GM19372 (cell line): ENCODE measurements at regions not wholly inside any gene's neighbourhood (a gene's known extent, or its start where the extent isn't known, plus 50 kb on each side); places are given as distances from the start of the nearest gene placed in this dataset.

Experiments
- ATAC-seq: cut with Tn5 transposase; IDR thresholded peaks from one replicate; pipeline ENCODE4 v1.9.1; 2021; ENCODE audit warnings: mild to moderate bottlenecking, low read depth, moderate library complexity; ENCODE audit not compliant: unreplicated experiment

DNA sequence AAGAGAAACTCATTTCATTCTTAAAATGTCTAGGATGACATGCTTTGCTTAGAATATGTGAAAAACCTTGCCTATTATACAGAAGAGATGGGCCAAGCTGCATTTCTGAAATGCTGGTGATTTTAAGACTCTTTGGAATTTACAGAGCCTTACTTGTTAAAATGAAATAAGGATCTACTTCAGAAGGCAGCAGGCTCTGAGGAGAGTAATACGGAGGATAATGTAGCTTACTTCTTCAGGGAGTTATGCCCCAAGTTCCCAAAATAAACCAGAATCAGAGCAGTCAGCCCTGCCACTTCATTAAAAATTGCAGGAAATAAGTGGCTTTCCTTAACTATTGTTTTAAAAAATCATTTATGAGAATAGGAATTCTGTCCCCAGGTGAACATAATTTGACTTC, 1000.3 kb upstream of the RAG2 start:
- no peak for ATAC-seq

GRCh38 chr11:37597776-37598175, 999.7 kb upstream of the RAG2 start:
- ATAC-seq, result no peak

DNA sequence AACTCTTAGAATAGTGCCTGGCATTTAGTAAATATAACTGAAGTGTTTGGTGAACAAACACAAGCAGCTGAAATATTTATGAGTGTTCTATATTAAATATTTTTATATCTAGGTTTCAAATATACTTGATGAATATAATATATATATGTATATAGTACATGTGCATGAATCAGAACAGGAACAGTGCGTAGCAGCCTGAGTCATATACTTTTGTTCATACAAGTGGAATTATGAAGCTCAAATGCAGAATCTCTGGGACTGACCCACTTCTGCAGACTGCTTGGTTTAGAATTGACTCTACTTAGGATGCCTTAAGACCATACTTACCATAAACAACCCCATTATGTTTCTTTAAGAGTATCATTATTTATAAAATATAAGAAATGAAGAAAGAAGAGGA, 997.8 kb upstream of the RAG2 start:
- no peak for ATAC-seq

- ATAC-seq, result no peak
Measured at GRCh38 chr11:37574361-37574760, 976.3 kb upstream of the RAG2 start.

- no peak for ATAC-seq
Measured at GRCh38 chr11:37572491-37573171, 974.6 kb upstream of the RAG2 start.

GRCh38 chr11:37571246-37571645, 973.2 kb upstream of the RAG2 start:
- ATAC-seq, result no peak

DNA sequence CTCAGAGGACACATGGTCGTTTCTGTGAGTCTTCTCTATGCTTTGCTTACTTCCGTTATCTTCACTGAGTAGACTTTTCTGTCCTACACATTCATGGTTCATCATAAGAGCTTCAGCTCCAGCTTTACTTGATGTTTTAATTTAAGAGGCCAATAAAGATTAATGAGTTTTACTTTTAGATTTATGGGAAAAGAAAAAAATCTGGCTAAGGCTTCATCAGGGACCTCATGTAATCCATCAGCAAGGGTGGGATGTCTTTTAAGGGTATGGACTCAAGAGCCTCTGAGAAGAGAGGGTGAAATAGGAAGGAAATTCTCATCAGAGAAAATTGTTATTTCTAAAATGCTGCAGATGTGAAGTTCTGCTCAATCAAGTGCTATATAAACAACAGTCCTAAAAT, 963.0 kb upstream of the RAG2 start:
- no peak for ATAC-seq

DNA sequence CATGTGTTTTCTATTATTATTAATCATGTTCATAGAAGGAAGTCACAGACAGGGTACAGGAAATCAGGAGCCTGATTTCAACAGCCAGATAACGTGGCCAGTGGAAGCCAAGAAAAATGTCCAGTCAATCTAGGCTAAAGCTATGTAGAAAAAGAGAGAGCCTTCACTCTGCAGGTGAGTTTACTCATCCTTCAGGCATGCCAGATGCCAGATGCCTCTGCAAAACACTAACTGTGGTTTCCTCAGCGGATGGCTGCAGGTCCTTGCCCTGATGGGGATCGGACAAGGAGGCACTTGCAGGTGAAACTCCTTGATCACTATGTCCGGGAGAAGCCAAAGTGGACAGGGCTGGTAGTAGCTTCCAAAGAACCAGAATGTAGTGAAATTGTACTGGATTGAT, 962.3 kb upstream of the RAG2 start:
- ATAC-seq, result no peak

DNA sequence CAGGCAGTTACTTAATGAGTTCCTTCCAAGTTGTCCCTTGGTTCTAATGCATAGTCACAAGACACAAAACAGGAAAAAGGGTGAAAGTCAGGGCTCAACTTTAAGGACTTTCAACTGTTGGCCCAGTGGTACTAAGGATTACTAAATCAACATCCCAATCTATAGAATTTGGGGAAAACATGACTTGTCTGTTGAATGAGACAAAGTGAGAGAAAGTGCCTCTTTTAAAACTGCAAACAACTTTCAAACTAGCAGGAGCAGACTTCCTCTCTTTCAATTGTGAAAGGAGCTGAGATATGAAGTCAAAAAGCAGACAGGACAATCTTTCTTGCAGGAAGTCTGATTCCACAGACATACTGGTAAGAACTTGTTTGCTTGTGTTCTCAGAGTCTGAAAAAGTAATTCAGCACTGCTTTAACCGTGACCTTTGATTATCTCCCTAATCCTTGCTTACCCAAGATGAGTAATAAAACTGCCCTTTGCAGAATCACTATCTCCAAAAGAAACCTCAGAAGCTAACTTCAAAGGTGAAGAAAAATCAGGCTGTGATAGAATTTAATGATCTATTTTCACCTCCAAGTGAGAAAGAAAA, 960.7 kb upstream of the RAG2 start:
- ATAC-seq, result no peak

DNA sequence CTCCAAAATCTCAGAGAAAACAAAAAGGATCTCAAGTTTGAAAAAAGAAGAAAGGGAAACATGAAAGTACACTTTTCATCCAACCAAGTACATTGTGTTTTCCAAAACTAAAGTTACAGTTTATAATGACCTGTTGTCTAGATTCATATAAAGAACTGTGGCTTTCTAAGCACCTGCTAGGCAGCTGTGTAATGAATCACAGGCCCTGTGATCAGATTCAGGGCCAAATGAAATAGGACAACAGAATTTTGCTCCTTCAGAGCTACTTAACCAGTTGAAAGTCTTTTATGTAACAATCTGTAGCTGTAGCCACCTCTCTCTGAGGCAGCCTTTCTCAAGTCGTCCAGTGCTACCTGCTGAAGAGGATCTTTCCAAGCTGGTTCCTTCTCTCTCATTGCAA, 960.0 kb upstream of the RAG2 start:
- ATAC-seq, result no peak

DNA sequence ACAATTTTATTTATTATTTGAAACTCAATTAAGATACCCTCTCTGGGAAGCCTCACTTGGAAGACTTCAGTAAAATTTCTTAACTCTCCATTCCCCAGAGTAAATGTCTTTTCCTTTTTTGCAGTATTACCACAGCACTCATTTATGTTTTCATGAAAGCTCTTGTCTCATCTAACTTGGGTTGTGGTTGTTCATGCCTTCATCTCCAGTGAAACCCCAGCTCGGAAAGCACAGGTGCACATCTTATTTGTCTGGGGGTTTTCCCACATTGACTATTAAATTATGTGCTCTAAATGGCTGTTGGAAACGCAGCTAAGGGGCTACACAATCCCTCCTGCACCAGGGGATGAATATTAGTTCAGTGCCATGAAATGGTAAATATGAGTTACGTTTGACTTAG, 954.2 kb upstream of the RAG2 start:
- no peak for ATAC-seq

- ATAC-seq, result no peak
Measured at GRCh38 chr11:37544491-37544890, 946.5 kb upstream of the RAG2 start.

DNA sequence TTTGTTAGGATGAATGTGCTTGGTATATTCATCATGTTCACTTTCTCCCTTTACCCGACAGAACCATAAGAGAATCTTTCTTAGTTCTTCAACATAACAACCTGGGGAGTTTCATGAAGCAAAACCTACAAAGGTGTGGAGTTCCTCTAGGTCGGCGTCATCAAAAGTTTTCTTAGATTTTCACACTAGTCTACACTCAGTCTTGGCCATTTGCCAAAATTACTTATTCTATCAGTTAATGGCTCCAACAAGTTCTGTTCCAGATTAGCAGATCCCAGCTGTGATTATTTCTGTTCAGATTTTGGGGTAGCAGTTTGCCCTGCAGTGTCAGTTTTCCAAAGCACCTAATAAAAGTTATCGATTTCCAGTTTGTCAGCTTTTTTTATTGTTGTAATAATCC, 935.8 kb upstream of the RAG2 start:
- no peak for ATAC-seq

DNA sequence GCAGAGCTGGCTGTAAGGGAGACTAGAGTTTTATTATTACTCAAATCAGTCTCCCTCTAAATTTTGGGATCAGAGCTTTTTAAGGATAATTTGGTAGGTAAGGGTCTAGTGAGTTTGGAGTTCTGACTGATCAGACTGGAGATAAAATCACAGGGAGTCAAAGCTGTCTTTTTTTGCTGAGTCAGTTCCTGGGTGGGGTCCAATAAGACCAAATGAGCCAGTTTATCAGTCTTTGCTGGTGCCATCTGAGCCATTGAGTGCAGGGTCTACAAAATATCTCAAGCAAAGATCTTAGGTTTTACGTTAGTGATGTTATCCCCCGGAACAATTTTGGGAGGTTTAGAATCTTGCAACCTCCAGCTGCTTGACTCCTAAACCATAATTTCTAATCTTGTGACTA, 935.1 kb upstream of the RAG2 start:
- no peak for ATAC-seq

- ATAC-seq, result no peak
Measured at GRCh38 chr11:37532271-37532670, 934.2 kb upstream of the RAG2 start.

DNA sequence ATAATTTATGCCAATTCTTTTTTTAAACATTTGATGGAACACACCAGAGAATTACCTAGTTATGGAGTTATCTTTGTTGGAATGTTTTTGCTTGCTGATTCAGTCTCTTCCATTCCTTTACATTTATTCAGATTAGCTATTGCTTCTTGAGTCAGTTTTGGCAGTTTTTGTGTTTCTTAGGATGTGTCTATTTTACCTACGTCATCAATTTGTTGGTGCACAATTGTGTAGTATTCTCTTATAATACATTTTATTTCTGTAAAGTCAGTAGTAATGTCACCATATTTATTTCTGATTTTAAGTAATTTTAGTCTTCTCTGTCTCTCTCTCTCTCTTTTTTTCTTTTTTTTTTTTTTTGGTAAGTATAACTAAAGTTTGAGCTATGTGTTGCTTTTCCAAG, 929.5 kb upstream of the RAG2 start:
- ATAC-seq, result no peak

DNA sequence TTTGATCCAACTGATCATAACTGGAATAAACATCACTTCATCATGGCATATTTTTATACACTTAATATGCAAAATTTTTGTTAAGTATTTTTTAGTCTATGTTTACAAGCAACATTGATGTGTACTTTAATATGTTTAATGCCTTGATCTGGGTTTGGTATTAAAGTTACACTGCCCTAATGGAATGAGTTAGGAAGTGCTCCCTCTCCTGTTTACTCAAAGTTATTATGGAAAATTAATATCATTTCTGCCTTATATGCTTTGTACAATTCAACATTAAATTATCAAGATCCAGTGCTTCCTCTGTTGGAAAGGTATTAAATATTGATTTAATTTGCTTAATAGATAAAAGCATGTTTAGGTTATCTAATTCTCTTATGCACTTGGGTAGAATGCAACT, 927.3 kb upstream of the RAG2 start:
- ATAC-seq, result no peak

DNA sequence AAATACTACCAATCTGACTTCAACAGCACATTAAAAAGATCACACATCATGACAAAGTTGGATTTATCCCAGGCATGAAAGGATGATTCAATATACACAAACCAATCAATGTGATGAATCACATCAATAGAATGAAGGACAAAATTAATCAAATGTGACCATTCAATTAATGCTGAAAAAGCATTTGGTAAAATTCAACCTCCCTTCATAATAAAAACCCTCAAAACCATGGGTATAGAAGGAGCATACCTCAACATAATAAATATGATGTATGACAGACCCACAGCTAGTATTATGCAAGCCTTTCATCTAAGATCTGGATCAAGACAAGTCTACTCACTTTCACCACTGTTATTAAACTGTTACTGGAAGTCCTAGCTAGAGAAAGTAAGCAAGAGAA, 921.7 kb upstream of the RAG2 start:
- no peak for ATAC-seq

- no peak for ATAC-seq
Measured at GRCh38 chr11:37512156-37512780, 914.2 kb upstream of the RAG2 start.

DNA sequence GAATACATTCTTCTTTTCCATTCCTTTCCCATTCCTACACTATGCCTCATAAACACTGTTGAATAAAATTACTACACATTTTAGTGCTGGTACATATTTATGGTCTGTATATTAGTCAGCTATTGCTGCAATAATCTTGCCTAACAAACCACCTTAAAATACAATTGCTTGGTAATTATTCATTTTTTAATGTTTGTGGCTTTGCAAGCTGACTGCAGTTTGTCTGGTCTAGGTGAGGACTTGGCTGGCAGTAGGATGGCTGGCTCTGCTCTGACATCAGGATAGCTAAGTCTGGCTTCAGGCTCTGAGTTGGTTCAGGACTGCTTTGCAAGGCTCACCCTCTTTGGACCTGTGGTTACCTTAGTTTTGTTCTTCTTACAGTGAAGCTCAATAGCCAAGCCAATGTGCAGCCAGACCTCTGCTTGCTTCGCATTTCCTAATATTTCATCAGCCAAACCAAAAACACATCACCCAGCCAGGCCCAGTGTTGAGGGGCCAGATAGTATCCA, 913.4 kb upstream of the RAG2 start:
- no peak for ATAC-seq

DNA sequence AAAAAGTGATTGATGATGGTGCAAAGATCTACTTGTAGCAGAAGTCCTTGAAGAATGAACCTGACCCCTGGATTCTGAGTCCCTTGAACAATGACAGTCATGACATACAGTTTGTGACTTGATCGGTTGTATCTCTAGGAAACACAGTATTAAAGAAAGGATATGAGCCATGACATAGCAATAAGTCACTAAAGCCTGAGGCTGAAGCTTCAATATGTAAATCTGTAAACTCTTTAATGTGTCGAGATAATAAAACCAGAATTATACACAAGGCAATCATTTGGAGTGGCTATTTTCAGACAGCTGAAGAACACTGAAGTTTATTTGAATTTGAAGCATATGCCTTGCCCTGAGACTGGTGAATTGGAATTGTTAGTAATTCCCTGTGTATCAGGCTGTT, 911.5 kb upstream of the RAG2 start:
- no peak for ATAC-seq

- ATAC-seq, result no peak
Measured at GRCh38 chr11:37506531-37506930, 908.5 kb upstream of the RAG2 start.
